GM19395 (cell line): ENCODE measurements at regions not wholly inside any gene's neighbourhood (a gene's known extent, or its start where the extent isn't known, plus 50 kb on each side); places are given as distances from the start of the nearest gene placed in this dataset.

Experiments
- ATAC-seq: cut with Tn5 transposase; IDR thresholded peaks from one replicate; pipeline ENCODE4 v1.9.1; 2021; ENCODE audit warnings: mild to moderate bottlenecking, moderate library complexity; ENCODE audit not compliant: unreplicated experiment

DNA sequence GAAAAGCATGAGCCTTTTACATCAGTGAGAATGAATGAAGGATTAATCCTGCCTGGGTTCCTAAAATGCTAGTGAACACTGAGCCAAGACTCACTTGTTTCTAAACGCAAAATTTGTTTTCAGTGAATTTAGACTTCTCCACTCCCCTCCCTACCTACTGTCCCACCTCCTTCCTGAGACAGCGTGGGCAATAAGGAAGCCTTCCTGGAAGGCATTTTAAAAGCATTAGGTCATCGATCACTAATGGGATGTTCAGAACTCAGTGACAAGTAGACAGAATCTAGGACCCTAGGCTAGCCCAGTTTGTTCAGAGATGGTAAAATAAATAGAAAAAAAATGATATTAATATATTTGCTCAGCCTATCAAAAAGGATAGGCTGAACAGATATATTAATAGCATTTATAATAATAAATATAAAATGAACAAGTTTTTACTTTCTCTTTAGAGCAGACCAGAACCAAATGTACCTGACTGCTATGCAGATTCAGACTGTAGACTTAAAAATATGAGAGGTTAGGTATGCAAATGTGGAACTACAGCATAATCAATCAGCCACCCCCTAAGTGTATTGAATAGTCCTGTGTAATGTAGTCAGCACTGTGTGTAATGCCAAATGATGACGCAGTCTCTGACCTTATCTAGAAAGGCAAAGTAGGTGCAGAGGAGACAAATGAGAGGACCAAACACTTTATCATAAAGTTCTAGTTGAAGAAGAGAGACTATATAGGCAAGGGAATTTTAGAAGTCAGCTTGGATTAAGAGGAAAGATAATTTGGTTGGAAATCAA lies 331.1 kb downstream of the GPAT3 start:
- no peak for ATAC-seq

DNA sequence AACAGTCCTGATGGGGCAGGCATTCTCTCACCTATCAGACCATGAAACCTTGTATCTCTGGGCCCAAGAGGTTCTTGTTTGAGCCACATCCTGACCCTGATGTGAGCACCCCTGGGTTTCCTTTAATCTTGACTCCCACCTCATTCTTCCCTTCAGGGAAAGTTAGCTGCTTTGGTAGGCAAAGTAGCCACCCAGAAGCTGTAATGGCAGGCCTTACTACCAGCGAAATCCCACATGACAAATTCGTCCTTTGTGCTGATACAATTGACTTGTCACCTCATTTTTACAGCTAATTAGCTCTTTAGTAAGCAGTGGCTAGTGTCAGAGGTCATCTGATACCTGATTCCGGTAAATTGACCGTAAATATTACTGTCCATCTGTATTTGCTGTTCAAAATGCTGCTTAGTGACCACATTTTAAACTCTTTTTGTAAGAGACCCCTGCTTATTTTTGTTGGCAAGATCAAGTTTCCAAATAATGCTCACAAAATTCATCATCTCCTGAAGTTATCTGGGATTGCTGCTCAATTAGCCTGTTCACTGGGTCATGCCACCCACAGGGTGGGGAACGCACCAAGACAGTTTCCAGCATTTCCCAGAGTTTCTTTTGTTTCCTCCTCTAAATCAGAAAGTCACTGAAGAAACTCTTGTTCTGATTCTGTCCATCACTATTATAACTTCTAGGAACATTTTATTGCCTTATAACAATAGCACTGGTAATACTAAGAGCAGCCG lies 329.7 kb downstream of the GPAT3 start:
- no peak for ATAC-seq

DNA sequence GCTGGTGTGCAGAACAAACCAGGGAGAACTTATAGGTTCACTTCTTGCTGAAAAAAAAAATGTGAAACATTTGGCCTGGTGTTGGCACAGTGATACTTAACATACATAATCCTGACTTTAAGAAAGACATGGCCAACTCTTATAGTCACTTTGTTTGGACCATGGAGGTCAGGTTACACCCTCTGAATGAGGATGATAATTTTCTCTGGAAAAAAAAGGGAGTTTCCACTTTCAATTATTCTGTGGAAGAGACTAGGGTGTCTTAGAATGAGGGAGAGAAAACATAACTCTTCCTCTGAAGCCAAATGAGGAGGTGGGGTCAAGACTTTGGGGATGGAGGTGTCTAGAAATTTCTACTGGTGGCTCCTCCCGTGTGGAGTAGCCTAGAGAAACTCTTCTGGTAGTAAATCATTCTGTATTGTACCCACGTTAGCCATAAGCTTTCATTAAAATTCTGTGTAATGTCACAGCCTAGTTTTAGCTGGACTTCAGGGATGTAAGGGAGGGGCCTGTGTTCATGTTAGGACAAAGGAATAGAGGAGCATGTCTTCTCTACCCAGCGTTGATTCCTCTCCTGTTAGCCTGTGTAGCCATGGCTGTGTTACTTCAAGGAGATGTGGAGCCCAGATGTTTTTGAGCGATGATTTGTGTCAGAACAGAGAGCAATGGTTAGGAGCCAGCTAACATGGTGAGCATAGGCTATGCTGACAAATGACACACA lies 328.3 kb downstream of the GPAT3 start:
- no peak for ATAC-seq

DNA sequence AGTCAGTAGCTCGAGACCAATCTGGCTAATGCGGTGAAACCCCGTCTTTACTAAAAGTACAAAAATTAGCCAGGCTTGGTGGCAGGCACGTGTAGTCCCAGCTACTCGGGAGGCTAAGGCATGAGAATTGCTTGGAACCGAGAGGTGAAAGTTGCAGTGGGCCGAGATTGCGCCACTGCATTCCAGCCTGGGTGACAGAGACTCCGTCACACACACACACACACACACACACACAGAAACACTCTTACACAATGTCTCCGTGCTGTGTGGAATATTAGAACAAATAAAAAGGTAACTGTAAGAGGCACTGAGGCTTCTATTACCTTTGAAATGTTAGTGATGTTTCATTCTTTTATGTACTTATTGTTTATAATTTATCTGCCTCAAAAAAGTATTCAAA lies 326.6 kb downstream of the GPAT3 start:
- ATAC-seq = no peak

DNA sequence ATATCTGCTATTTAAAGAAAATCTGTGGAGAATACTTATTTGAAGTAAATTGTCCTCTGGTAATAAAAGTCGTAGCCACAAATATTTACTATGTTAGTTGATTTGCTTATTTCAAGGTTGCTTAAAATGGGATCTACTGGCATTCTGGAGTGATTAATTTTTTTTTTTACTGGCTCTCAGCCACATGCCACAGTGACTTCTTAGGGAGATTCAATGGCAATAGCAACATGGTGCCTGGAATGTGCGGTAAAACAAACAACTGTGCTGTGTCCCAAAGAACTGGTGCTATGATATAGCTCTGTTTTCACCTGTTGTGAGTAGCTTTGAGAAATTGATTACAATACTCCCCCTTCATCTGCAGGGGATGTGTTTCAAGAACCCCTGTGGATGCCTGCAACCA lies 324.3 kb downstream of the GPAT3 start:
- ATAC-seq = no peak

DNA sequence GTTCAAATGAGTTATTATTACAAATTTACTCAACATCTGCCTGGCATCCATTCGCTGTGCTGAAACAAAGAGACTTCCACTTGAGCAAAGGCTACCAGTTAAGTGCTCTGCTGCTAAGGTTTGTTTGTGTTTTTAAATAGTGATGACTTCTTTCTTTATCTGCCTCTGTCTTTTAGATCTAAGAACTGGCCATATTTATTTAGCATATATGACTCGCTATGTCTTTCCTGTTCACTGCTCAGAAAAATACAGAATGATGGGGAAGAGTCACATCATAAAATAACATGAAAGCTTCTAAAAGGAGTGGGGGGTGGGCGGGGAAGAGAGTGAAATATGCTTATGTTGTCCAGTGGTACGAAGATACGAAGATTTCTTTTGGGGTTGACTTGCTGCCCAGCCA lies 322.2 kb downstream of the GPAT3 start:
- no peak for ATAC-seq

DNA sequence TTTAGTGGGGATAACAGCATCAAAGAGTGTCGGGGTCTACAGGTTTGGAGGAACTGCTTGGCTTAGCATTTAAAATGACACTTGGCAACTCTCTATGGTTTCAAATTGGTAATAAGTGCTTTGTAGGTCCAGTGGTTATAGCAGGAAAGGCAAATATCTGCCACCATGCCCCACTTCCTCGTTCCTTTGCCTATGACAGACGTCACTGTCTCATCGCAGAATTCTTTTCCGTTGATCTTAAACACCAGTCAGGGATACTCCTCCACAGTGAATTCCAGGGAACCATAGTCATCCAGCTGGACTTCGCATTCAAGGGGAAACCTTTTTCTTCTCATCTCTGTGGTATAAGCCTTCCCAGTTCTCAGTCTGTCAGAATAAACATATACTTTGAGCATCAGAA lies 319.1 kb downstream of the GPAT3 start:
- no peak for ATAC-seq

DNA sequence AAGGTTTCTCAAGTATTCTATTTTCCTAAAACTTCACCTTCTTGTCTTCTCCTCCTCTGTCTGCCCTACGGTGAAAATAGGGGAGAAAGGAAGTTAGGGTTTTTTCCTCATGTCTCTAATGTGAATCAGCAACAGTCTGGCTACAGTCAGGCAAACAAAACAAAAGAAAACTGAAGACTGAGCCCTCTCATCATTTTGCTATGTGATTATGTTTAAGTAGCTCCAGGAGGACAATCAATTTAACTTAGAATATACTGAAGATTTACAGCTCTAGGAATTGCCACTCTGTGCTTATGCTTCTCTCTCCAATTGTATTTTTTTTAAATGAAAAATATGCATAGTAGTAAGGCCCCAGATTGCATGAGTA lies 316.2 kb downstream of the GPAT3 start:
- no peak for ATAC-seq

DNA sequence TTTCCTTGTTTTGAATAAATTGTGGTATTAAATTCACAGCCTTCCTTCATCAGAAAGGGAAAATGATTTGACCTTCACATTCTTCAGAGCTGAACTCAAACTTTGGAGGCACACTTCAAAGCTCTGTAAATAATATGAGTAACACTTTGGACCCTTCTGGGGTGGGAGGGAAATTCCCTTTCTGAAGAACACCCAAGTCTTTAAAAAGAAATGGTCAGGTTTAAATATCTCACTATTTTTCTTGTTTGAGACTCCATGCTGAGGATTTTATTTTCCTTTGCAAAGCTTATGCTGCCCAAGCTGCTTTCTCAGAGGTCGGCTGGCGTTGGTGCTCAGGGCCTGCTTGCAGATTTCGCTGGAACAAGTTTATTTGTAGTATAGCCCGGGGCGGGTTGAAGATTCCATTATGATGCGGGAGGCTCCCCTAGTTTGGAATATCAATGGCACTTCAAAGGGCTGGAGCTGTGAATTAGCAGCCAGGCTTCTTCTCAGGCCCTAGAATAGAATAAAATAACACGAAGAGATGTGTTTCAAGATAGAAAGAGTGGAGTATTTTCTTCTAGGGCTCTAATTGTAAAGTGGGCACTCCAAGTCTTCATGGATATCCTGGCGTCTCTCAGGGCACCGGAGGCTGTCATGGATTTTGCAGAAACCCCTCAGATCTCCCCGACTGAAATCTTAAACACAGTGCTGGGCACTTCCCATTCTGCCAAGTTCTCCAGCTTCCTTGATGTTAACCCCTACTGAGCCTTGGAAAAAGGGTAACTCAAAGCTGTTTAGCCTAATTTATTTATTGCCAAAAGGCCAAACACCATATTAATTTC lies 315.6 kb downstream of the GPAT3 start:
- ATAC-seq = no peak

DNA sequence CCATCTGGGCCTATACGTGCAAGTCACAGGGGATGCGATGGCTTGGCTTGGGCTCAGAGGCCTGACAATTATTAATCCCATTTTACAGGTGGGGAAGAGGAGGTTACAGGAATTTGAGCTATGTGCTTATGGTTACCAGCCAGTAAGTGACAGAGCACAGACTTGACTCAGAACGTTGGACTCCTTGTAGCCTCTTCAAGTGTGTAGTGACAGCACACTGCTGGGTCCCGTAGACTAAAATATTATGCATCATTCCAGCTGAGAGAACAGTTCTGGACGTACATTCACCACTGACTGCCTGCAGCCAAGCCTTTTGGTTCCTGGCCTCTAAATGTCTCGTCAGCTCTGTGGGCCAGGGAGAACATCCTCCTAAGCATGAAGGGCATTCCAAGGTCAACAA lies 314.5 kb downstream of the GPAT3 start:
- ATAC-seq = no peak

DNA sequence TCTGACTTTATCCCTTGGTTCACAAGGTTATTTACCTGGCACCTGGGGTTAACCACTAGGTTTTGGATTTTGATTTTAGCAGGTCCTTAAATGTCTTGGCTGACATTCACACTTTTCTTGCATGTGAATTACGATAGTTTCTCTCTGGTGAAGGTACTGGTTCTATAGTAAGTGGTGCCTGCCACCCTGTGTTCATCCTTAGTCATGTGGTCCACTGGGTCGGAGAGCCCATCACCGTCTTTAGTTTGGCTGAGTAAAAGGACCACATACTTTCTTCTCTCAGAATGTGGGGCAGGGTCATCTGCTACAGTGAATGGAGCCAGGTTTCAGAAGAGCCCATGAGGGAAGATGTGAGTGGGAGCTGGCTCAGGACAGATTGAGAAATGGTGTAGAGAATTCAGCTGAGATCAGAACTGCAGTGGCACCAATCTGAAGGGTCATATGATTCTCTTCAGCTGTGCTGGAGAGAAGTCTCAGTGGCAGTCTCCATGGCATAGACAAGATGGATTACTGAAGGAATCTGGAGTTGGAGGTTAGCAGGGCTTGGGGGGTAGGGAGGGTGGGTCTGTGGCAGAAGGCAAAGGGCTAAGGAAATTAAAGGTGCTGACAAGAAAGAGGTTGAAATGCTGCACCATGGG lies 310.4 kb downstream of the GPAT3 start:
- ATAC-seq = no peak

DNA sequence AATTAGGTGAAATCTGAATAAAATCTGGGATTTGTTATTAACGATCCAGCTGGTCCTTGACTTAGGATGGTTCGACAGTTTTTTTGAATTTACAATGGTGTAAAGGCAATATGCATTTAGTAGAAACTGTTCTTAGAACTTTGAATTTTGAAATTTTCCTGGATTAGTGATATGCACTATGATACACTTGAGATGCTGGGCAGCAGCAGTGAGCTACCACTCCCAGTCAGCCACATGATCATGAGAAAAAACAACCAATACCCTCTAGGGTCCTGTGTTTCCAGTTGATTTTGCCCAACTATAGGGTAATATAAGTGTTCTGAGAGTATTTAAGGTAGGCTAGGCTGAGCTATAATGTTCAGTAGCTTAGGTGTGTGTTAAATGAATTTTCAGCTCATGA lies 303.7 kb downstream of the GPAT3 start:
- ATAC-seq = no peak

DNA sequence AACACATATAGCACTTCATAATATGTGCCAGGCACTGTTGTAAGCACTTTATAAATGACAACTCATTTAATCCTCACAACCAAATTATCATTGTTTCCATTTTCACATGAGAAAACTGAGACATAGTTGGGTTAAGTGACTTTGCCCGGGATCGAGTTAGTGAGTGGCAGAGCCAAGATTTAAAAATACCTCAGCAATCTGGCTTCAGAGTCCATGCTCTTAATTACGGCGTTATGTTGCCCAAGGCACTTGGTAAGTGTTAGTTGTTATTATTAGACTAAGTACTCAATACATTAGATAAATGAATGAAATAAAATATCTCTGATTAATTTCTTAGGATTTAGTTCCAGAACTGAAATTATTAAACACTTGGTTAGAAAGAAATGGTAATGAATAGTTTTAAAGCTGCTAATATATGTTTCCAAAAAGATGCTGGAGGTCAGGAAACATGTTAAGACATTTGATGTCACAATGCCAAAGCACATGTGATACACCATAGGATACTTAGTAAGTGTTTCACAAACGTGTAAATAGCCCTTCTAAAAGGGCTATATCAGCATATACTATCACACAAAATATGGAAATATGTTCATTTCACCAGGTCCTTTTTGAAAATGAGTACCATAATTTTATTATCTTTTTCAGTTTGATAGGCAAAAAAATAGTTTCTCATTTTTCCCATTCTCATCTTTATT lies 301.9 kb downstream of the GPAT3 start:
- no peak for ATAC-seq

DNA sequence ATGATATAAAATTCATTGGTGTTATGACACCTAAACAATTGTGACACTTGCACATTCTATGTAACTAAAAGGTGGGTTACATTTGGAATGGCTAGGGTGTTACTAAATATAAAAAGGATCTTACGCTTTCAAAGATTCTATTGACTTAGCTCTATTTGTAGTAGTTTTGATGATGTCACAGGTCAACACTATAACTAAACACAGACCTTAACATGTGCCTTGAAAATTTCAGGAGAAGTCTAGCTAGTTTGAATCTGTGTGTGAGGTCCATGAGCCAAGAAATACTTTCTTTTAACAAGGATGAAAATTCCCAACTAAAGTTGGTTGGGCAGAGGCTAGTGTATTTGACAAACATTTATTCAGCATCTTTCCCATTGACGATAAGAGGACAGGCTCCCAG lies 298.0 kb downstream of the GPAT3 start:
- no peak for ATAC-seq

DNA sequence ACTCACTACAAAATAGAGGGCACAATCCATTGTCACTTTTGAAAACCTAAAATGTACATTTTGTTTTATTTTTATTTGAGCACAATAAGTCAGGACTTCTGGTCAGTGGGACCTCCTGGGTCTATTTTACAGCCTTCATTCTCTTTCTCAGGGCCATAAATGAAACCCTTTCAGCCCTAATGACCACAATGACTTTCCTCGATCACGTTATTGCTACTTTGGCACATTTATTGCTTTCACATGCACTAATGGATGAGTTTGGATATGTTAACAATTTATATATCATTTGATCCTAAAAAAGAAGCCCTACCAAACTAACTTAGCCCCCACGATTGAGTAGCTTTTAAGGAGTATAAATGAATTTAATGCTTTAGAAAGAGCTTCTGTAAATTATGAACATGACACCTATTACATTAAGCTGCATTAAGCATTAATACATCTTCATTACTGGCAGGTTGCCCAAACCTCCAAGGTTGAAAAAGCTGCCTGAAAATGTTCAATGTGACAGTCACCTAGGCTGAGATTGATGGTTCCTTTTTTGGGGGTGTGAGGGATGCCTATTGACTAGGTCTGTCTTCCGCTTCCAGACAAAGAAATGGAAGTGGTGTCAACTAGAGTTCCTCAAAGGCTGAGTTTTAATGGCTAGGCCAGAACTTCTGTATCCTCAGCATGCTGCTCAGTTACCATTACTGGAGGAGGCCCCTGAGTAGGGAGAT lies 296.4 kb downstream of the GPAT3 start:
- no peak for ATAC-seq

DNA sequence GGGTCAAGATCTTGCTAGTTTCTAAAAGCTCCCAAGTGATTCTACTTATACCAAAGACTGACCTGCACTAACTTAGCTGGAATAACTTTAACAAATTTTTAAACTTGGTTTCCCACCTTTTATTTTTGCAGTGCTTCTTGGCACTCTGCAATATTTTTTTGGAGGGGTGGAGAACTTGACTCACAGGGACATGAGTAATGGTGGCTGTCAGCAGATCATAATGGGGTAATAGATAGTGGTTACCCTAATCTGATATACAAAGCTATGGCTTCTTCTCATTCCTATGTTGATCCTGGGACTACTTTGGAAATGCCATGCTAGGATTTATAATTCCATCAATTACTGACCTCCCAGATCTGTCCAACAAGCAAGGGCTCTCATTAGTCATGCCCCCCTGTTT lies 295.7 kb downstream of the GPAT3 start:
- no peak for ATAC-seq

DNA sequence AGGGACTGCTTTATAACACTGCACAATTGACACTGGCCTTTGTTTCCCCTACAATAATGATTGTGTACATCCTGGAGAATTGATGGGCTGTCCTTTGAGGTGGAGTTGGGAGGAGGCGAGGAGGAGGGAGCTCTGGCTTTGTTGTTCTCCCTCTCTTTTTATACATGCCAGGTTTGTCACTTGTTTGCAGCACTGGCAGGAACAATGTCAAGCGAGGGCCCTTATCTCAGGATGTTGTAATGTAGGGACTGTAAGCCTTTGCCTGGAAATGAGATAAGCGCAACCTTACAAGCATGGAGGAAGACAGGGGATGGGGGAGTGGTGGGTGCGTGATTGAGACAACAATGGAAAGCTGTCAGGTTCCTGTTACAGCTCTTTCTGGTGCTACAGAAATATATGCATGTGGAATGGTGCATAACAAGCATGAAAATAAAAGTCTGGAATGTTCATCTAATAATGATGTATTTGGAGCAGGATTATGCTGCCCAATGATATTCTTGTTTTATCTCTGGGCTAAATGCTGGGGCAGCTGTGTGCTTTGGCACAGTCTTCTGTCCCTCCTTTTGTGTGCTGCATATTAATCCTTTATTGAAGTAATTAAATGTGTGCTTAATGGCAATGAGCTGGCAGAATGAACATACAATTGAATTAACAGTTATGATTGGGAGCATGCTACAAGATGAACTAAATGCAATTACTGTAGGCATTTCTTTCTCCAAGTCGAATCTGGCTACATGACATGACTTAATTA lies 294.4 kb downstream of the GPAT3 start:
- ATAC-seq = no peak

DNA sequence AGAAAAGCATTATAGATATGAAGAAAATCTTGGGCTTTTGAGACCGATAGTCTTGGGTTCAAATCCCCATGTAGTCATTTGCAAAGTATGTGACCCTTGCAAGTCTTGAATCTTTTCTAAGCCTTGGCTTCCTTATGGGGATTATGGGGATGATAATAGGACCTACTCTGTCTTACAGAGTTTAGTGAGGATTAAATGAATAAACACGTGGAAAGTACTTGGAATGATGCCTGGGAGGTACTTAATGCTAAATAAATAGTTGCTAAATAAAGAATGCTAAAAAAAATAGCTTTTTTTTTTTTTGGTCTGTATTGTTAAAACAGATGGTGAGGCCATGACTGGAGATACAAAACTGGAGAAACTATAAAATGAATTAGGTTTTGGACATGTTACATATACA lies 292.7 kb downstream of the GPAT3 start:
- ATAC-seq = no peak

DNA sequence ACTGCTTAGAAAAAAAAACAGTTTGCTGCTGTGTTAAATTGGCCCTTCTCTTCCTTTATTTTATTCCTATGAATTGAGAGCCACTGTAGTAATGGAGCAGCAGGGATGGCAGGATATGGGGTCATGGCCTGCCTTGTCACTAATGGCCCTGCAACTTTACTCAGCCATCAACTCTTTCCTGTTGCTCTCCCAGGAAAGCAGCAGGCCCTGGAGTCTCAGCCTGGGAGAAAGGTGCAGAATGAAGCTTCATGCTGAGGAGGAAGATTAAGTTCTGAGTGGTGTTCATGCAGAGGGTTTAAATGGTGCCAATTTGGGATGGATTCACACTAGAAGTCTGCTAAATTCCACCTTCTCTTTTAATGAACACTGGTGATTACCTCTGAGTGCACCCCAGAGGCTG lies 285.6 kb downstream of the GPAT3 start:
- ATAC-seq = no peak
